Tibial nerve (tissue), 4 donors: ENCODE measurements at regions not wholly inside any gene's neighbourhood (a gene's known extent, or its start where the extent isn't known, plus 50 kb on each side); places are given as distances from the start of the nearest gene placed in this dataset.

Source experiments
- DNase-seq, 2 donors: peaks; one replicate each; pipeline ENCODE4 v3.0.0-alpha.2; 2019; ENCODE audit warnings: low spot score in 2 of 2
- H3K27ac ChIP-seq, 4 donors: fragments of 200-600 bp; sonication (generic) in 3 of 4; one replicate each; pipeline ENCODE4 v1.5.1; 2017 to 2019; ENCODE audit warnings: mild to moderate bottlenecking in 1 of 4
- H3K27me3 ChIP-seq, 2 donors: fragments of 200-600 bp; sonication (generic) in 1 of 2; one replicate each; pipeline versions ENCODE4 v1.5.1 to v1.6.0; 2017 to 2019
- H3K36me3 ChIP-seq, 3 donors: fragments of 200-600 bp; sonication (generic); one replicate each; pipeline ENCODE4 v1.5.1; 2018 to 2019
- H3K4me1 ChIP-seq, 4 donors: fragments of 200-600 bp; sonication (generic) in 3 of 4; one replicate each; pipeline ENCODE4 v1.5.1; 2017 to 2019
- H3K4me3 ChIP-seq, 4 donors: fragments of 200-600 bp; sonication (generic) in 3 of 4; one replicate each; pipeline ENCODE4 v1.5.1; 2017 to 2019; ENCODE audit warnings: mild to moderate bottlenecking in 1 of 4, moderate library complexity in 1 of 4
- H3K9me3 ChIP-seq, 4 donors: fragments of 200-600 bp; sonication (generic) in 3 of 4; one replicate each; pipeline ENCODE4 v1.5.1; 2017 to 2019
- EP300 ChIP-seq, 2 donors: sonication (generic); formaldehyde crosslinking; IDR thresholded peaks; one replicate each; pipeline ENCODE4 v1.6.1; 2017; ENCODE audit warnings: antibody characterized with exemption in 2 of 2, mild to moderate bottlenecking in 1 of 2
- POLR2A ChIP-seq, 2 donors: fragments of 450-650 bp; IDR thresholded peaks; one replicate each; pipeline ENCODE4 v1.6.1; 2017; ENCODE audit warnings: antibody characterized with exemption in 2 of 2, mild to moderate bottlenecking in 2 of 2, moderate library complexity in 2 of 2
- WGBS, 2 donors: methylation state at CpG; one replicate each; pipeline ENCODE4 v1.1.5; 2018; 5-methylcytosine and 5-hydroxymethylcytosine counted together
- TF ChIP-seq, protein P1 (sequence below), 5 experiments: fragments of 200-600 bp in 3 of 5; fragments of 450-650 bp in 2 of 5; sonication (generic) in 3 of 5; IDR thresholded peaks; one replicate each; pipeline ENCODE4 v1.5.1; 2016 to 2019; ENCODE audit warnings: antibody characterized with exemption in 5 of 5, mild to moderate bottlenecking in 3 of 5, moderate library complexity in 2 of 5

DNA sequence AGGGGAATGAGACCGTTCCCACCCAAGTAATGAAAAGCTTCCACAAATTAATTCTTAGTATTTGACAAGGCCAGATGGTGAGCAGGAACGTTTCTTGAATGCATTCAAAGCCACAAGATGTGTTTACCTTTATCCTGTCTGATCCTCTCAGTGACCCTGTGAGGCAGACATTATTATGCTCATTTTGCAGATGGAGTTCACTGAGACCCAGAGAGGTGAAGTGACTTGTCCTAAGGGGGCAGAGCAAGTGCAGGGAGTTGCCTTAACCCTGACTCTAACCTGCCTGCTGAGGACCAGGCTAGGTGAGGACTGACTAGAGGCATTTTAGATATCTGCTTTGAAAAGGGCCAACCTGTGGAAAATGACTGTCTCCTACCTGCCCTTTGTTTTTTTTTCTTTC lies 156.7 kb downstream of the HAPSTR1 start:
- Histone ChIP-seq H3K4me3 (no peak overlapping the region), H3K36me3 (no peaks in the 10 kb centered on the region), H3K27ac (no peak overlapping the region), H3K9me3 (no peaks in the 10 kb centered on the region), H3K4me1 (no peaks in the 10 kb centered on the region), H3K27me3 (no peaks in the 10 kb centered on the region)
- no peak for TF ChIP-seq EP300 (IDR thresholded peaks at IDR 0.05)
- TF ChIP-seq, protein P1, sequence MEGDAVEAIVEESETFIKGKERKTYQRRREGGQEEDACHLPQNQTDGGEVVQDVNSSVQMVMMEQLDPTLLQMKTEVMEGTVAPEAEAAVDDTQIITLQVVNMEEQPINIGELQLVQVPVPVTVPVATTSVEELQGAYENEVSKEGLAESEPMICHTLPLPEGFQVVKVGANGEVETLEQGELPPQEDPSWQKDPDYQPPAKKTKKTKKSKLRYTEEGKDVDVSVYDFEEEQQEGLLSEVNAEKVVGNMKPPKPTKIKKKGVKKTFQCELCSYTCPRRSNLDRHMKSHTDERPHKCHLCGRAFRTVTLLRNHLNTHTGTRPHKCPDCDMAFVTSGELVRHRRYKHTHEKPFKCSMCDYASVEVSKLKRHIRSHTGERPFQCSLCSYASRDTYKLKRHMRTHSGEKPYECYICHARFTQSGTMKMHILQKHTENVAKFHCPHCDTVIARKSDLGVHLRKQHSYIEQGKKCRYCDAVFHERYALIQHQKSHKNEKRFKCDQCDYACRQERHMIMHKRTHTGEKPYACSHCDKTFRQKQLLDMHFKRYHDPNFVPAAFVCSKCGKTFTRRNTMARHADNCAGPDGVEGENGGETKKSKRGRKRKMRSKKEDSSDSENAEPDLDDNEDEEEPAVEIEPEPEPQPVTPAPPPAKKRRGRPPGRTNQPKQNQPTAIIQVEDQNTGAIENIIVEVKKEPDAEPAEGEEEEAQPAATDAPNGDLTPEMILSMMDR (IDR thresholded peaks at IDR 0.05) = no peak
- TF ChIP-seq POLR2A (IDR thresholded peaks at IDR 0.05) = no peak
- WGBS, 2 donors = 31 to 48% methylated on average over 2 of the region's 2 CpGs
- DNase-seq = no peak

DNA sequence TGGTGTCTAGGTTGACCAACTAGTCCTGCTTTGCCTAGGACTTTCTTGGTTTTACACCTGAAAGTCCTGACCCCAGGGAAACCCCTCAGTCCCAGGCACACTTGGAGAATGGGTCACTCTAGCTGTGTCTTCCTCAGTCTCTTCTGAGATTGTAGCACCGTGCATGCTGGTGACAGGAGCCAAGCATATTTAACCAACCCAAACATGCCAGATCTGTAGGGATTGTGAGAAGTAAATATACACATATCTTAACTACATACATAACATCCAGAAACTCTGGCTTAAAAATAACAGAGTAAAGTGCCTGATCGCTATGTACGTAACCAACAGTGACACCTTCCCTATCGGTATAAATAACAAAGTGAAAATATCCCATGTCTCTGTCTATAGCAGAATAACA lies 158.1 kb downstream of the HAPSTR1 start:
- Histone ChIP-seq H3K4me1 (no peaks in the 10 kb centered on the region), H3K36me3 (no peaks in the 10 kb centered on the region), H3K27me3 (no peaks in the 10 kb centered on the region), H3K27ac (no peak overlapping the region), H3K4me3 (no peak overlapping the region), H3K9me3 (peaks cover 0 to 2% (median 0%) of the 10 kb centered on the region in 4 donors)
- TF ChIP-seq POLR2A (IDR thresholded peaks at IDR 0.05) = no peak
- TF ChIP-seq EP300 (IDR thresholded peaks at IDR 0.05) = no peak
- TF ChIP-seq, protein P1 (IDR thresholded peaks at IDR 0.05) = no peak
- DNase-seq = no peak
- 90 to 92% methylated on average over 4 of the region's 4 CpGs for WGBS, 2 donors

- Histone ChIP-seq H3K9me3 (peaks cover 0 to 10% (median 0%) of the 10 kb centered on the region in 4 donors), H3K4me1 (no peaks in the 10 kb centered on the region), H3K4me3 (no peak overlapping the region), H3K36me3 (no peaks in the 10 kb centered on the region), H3K27me3 (no peaks in the 10 kb centered on the region), H3K27ac (no peak overlapping the region)
- TF ChIP-seq EP300 (IDR thresholded peaks at IDR 0.05) = no peak
- TF ChIP-seq POLR2A (IDR thresholded peaks at IDR 0.05) = no peak
- TF ChIP-seq, protein P1 (IDR thresholded peaks at IDR 0.05) = no peak
- no peak for DNase-seq
- 66 to 79% methylated on average over 6 of the region's 6 CpGs for WGBS, 2 donors
Measured at GRCh38 chr16:9251026-9251425, 159.6 kb downstream of the HAPSTR1 start.

DNA sequence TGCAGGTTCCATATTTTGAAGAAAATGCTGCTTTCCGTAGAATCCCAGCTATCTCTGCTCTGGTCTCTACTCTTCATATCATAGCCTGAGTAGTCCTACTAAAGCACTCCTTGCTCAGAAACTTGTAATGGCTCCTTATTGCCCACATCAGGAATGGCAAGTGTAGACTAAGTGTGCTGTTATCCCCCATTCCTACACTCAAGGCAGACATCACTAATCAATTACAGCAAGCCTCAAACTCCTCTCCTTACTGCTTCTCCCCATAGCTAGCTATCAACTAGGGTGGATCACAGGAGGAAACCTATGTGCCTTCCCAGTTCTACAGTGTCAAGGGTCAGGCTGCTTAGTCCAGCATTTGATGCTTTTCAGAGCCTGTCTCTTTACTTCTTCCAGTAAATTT lies 163.4 kb downstream of the HAPSTR1 start:
- DNase-seq = no peak
- TF ChIP-seq EP300 (IDR thresholded peaks at IDR 0.05) (no peak), POLR2A (IDR thresholded peaks at IDR 0.05) (no peak)
- TF ChIP-seq, protein P1 (IDR thresholded peaks at IDR 0.05) = no peak
- WGBS, 2 donors = 0 to 96% methylated on average over 1 of the region's 1 CpG
- Histone ChIP-seq H3K27me3 (no peaks in the 10 kb centered on the region), H3K27ac (no peak overlapping the region), H3K9me3 (peaks cover 0 to 10% (median 0%) of the 10 kb centered on the region in 4 donors), H3K4me3 (no peak overlapping the region), H3K36me3 (no peaks in the 10 kb centered on the region), H3K4me1 (no peaks in the 10 kb centered on the region)

GRCh38 chr16:9256196-9256595 lies 164.8 kb downstream of the HAPSTR1 start:
- Histone ChIP-seq H3K4me1 (peaks cover 0 to 6% (median 0%) of the 10 kb centered on the region in 4 donors), H3K4me3 (no peak overlapping the region), H3K36me3 (no peaks in the 10 kb centered on the region), H3K27ac (no peak overlapping the region), H3K27me3 (no peaks in the 10 kb centered on the region), H3K9me3 (peaks cover 0 to 10% (median 0%) of the 10 kb centered on the region in 4 donors)
- TF ChIP-seq, protein P1 (IDR thresholded peaks at IDR 0.05) = no peak
- no peak for TF ChIP-seq EP300 (IDR thresholded peaks at IDR 0.05)
- DNase-seq = no peak
- WGBS, 2 donors = 28 to 34% methylated on average over 6 of the region's 6 CpGs
